ENCODE measurements at regions not wholly inside any gene's neighbourhood (a gene's known extent, or its start where the extent isn't known, plus 50 kb on each side); places are given as distances from the start of the nearest gene placed in this dataset.

GRCh38 chr18:66966171-66966570 lies 362.3 kb upstream of the CDH19 start:
- no peaks in the 10 kb centered on the region for H3K4me1 ChIP-seq (ENCODE audit: control insufficient read depth, insufficient read depth, low read length)
- H3K4me3 ChIP-seq (ENCODE audit: low read depth, low read length): no peak overlapping the region

GRCh38 chr18:66958309-66958708 lies 354.4 kb upstream of the CDH19 start:
- POLR2A ChIA-PET: no interaction called here
- H3K4me3 ChIP-seq (ENCODE audit: low read depth, low read length): no peak overlapping the region
- H3K9me3 ChIP-seq (ENCODE audit: control insufficient read depth, insufficient read depth, low read depth, low read length): no peaks in the 10 kb centered on the region
- no peaks in the 10 kb centered on the region for H3K4me1 ChIP-seq (ENCODE audit: control insufficient read depth, insufficient read depth, low read length)
- H3K36me3 ChIP-seq (ENCODE audit: control insufficient read depth in 2 of 2, insufficient read depth in 1 of 2, low read length in 2 of 2): no peaks in the 10 kb centered on the region
- TF ChIP-seq PRDM6 (tag by site-specific recombination; IDR thresholded peaks at IDR 0.05) (no peak), ZNF768 (tag by site-specific recombination; IDR thresholded peaks at IDR 0.05) (no peak), OSR2 (tag by site-specific recombination; IDR thresholded peaks at IDR 0.05) (no peak), ELK4 (IDR thresholded peaks at IDR 0.05; ENCODE audit: borderline replicate concordance, low read depth, low read length) (no peak)
- H3K27ac ChIP-seq (ENCODE audit: extremely low read depth, low read depth, low read length): no peak overlapping the region
- CTCF ChIA-PET: no interaction called here

More at GRCh38 chr18:66966171-66966570, 362.3 kb upstream of the CDH19 start:
- CTCF ChIA-PET: no interaction called here
- Histone ChIP-seq H3K36me3 (ENCODE audit: control insufficient read depth in 2 of 2, insufficient read depth in 1 of 2, low read length in 2 of 2) (no peaks in the 10 kb centered on the region), H3K9me3 (ENCODE audit: control insufficient read depth, insufficient read depth, low read depth, low read length) (no peaks in the 10 kb centered on the region), H3K27ac (ENCODE audit: extremely low read depth, low read depth, low read length) (no peak overlapping the region)
- POLR2A ChIA-PET: no interaction called here
- no peak for TF ChIP-seq KLF9 (tag by site-specific recombination; IDR thresholded peaks at IDR 0.05; ENCODE audit: low read depth)

- Histone ChIP-seq H3K36me3 (ENCODE audit: control insufficient read depth in 2 of 2, insufficient read depth in 1 of 2, low read length in 2 of 2) (no peaks in the 10 kb centered on the region), H3K27ac (ENCODE audit: extremely low read depth, low read depth, low read length) (no peak overlapping the region), H3K4me1 (ENCODE audit: control insufficient read depth, insufficient read depth, low read length) (no peaks in the 10 kb centered on the region), H3K4me3 (ENCODE audit: low read depth, low read length) (no peak overlapping the region), H3K9me3 (ENCODE audit: control insufficient read depth, insufficient read depth, low read depth, low read length) (no peaks in the 10 kb centered on the region)
- POLR2A ChIA-PET: no interaction called here
- no peak for TF ChIP-seq ZNF366 (tag by site-specific recombination; conservative IDR thresholded peaks at IDR 0.05)
- no peak for TF ChIP-seq ZNF629 (tag by site-specific recombination; IDR thresholded peaks at IDR 0.05)
- no peak for TF ChIP-seq YY1 (tag by site-specific recombination; IDR thresholded peaks at IDR 0.05)
- no peak for TF ChIP-seq ZNF639 (tag by site-specific recombination; IDR thresholded peaks at IDR 0.05)
- no peak for TF ChIP-seq ZNF2 (tag by site-specific recombination; IDR thresholded peaks at IDR 0.05)
- TF ChIP-seq ZNF311 (tag by site-specific recombination; IDR thresholded peaks at IDR 0.05; ENCODE audit: borderline replicate concordance): no peak
- TF ChIP-seq ATF2 (tag by site-specific recombination; IDR thresholded peaks at IDR 0.05; ENCODE audit: low read depth): no peak
- TF ChIP-seq ZNF544 (tag by site-specific recombination; IDR thresholded peaks at IDR 0.05): no peak
- no peak for TF ChIP-seq SETDB1 (IDR thresholded peaks at IDR 0.05; ENCODE audit: insufficient read length, low read length)
- no peak for TF ChIP-seq ZNF449 (tag by site-specific recombination; IDR thresholded peaks at IDR 0.05)
- TF ChIP-seq ZNF274 (IDR thresholded peaks at IDR 0.05; ENCODE audit: low read length): no peak
- no peak for TF ChIP-seq ZNF274 (tag by site-specific recombination; IDR thresholded peaks at IDR 0.05; ENCODE audit: borderline replicate concordance)
- no peak for TF ChIP-seq ZNF16 (tag by site-specific recombination; IDR thresholded peaks at IDR 0.05; ENCODE audit: low read depth)
- no peak for TF ChIP-seq ZNF391 (tag by site-specific recombination; IDR thresholded peaks at IDR 0.05; ENCODE audit: borderline replicate concordance, low read depth)
- TF ChIP-seq ZNF24 (tag by site-specific recombination; IDR thresholded peaks at IDR 0.05): no peak
- TF ChIP-seq ZNF658 (tag by site-specific recombination; IDR thresholded peaks at IDR 0.05): no peak
- CTCF ChIA-PET: no interaction called here
Measured at GRCh38 chr18:66951750-66952149, 347.9 kb upstream of the CDH19 start.
